Renal cortical epithelial cell (primary cell): ENCODE measurements at regions not wholly inside any gene's neighbourhood (a gene's known extent, or its start where the extent isn't known, plus 50 kb on each side); places are given as distances from the start of the nearest gene placed in this dataset.

Experiments
- DNase-seq: peaks from one replicate; pipeline ENCODE4 v3.0.0-alpha.2; 2011; ENCODE audit warnings: low read depth

- DNase-seq, result no peak
Observed at GRCh38 chrX:131703646-131704045, 159.8 kb downstream of the OR13H1 start.

- DNase-seq, result no peak
Observed at GRCh38 chrX:131704136-131704695, 160.3 kb downstream of the OR13H1 start.

GRCh38 chrX:131709553-131709952 lies 165.7 kb downstream of the OR13H1 start:
- no peak for DNase-seq

GRCh38 chrX:131711478-131711867 lies 167.6 kb downstream of the OR13H1 start:
- DNase-seq, result no peak

- no peak for DNase-seq
Observed at GRCh38 chrX:131723646-131724045, 179.8 kb downstream of the OR13H1 start.

- no peak for DNase-seq
Observed at GRCh38 chrX:131724292-131724691, 180.4 kb downstream of the OR13H1 start.

GRCh38 chrX:131725001-131725654 lies 181.3 kb downstream of the OR13H1 start:
- no peak for DNase-seq

- no peak for DNase-seq
Observed at GRCh38 chrX:131727778-131728177, 183.9 kb downstream of the OR13H1 start.

DNA sequence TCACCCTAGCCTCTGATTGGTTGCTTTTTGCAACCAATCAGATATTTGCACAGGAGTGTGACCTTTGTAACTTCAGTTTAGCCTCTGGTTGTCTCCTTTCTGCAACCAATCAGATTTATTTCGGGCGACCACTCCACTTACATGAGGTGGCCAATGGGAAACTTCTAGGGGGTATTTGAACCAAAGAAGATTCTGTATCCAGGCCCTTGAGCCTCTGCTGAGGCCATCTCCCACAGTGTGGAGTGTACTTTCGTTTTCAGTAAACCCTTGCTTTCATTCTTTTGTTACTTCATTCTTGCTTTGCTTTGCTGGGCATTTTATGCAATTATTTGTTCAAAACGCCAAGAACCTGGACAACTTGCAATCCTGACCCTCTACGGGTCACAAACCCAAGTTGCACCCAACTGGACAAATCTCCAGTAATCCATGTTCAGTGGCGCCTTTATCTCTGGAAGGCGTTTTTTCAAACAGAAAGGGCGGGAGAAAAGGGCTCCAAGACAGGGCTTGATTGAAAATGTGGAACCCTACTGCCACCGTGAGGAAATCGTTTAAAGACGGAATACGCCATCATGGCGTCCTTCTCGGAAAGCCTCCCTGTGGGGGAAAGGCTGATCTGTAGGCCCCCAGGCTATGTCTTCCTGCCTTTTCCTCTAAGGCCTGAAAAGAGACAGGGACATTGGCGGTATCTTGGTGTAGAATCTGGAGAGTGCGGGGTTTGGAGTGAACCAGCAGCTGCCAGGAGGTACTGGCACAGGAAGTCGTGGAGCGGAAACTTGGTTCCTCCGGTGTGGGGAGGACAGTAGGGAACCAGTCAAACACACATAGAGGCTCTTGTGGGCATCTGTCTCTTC lies 184.6 kb downstream of the OR13H1 start:
- DNase-seq, result no peak

- no peak for DNase-seq
Observed at GRCh38 chrX:131729295-131729694, 185.4 kb downstream of the OR13H1 start.

DNA sequence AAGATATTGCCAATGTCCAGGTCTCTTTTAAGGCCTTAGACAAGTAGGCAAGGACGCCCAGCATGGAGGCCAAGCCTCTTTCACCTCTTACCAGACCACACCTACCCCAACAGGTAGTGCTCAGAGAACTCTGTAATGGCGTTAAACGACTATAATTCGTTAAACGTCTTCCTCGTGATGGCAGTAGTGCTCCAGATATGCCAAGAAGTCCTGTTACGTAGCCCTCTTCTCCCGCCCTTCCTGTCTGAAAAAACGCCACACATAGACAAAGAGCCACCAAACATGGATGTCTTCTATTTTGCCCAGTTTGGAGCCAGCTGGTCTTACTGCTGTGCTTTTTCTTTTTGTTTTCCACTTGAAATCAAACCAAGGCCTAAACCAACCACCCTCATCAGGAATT lies 190.7 kb downstream of the OR13H1 start:
- no peak for DNase-seq

- DNase-seq, result no peak
Observed at GRCh38 chrX:131735127-131735526, 191.3 kb downstream of the OR13H1 start.

DNA sequence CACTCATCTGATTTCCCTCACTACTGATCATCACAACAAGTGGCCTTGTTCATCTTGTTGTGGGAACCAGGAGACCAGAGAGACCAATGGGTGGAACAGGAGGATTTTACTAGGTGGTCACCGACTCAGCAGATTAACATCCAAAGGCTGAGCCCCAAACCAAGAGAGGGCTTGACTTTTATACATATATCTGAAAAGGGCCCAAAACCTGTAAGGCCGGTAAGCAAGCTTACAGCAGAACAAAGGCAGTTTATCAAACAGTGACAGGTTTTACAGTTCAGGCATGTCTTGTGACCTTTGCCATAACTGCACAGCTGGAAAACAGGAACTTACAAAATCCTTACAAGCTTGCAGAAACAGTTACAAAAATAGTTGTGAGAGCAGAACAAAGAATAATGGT lies 195.9 kb downstream of the OR13H1 start:
- DNase-seq, result no peak

DNA sequence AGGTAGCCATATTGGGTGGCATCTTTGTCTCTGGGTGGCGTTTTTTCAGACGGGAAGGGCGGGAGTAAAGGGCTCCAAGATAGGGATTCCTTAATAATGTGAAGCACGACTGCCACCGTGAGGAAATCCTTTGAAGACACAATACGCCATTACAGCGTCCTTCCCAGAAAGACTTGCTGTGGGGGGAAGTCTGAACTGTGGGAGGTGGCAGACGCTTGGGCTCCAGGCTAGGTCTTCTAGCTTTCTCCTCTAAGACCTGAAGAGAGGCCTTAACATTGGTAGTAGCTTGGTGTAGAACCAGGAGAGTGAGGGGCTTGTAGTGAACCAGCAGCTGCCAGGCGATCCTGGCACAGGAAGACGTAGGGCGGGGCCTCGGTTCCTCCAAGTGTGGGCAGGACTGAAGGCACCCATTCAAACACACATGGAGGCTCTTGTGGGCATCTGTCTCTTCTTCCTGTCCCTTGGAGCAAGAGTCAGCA lies 197.3 kb downstream of the OR13H1 start:
- DNase-seq, result no peak

GRCh38 chrX:131745942-131746489 lies 202.1 kb downstream of the OR13H1 start:
- DNase-seq, result no peak

DNA sequence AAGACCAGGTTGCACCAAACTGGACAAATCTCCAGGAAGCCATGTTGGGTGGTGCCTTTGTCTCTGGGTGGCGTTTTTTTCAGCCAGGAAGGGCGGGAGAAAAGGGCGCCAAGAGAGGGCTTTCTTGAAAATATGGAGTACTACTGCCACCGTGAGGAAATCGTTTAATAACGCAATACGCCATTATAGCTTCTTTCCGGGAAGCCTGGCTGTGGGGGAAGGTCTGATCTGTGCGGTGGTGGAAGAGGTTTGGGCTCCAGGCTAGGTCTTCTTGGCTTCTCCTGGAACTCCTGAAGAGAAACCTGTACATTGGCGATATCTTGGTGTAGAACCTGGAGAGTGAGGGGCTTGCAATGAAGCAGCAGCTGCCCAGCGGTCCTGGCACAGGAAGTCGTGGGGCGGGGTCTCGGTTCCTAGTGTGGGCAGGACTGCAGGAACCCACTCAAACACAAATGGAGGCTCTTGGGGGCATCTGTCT lies 202.7 kb downstream of the OR13H1 start:
- no peak for DNase-seq

DNA sequence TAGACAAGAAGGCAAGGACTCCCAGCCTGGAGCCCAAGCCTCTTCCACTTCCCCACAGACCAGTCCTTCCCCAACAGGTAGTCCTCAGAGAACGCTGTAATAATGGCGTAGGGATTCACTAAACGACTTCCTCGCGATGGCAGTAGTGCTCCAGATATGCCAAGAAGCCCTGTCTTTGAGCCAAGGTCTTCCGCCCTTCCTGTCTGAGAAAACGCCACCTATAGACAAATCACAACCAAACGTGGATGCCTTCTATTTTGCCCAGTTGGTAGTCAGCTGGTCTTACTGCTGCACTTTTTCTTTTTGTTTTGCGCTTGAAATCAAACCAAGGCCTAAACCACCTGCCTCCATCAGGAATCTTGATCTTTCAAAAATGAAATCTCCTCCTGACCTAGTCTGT lies 203.3 kb downstream of the OR13H1 start:
- no peak for DNase-seq

GRCh38 chrX:131752493-131753198 lies 208.8 kb downstream of the OR13H1 start:
- no peak for DNase-seq

DNA sequence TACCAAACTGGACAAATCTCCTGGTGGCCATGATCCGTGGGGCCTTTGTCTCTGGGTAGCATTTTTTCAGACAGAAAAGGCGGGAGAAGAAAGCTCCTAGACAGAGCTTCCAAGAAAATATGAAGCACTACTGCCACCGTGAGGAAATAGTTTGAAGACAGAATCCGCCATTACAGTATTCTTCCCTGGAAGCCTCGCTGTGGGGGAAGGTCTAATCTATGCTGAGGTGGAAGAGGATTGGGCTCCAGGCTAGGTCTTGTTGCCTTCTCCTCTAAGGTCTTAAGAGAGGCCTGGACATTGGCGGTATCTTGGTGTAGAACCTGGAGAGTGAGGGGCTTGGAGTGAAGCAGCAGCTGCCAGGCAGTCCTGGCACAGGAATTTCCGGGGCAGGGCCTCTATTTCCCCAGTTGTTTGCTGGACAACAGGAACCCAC lies 218.9 kb downstream of the OR13H1 start:
- no peak for DNase-seq

DNA sequence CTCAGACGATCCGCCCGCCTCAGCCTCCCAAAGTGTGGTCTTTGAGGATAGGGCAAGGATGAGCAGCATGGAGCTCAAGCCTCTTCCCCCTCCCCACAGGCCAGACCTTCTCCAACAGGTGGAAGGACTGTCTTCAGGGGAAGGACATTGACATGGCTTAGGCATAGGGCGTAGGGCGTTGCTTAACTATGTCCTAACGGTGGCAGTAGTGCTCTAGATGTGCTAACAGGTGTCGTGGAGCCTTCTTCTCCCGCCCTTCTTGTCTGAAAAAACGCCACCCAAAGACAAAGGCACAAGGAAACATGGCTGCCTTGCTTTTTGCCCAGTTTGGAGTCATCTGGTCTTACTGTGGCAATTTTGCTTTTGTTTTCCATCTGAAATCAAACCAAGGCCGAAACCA lies 219.8 kb downstream of the OR13H1 start:
- no peak for DNase-seq

GRCh38 chrX:131764216-131764615 lies 220.3 kb downstream of the OR13H1 start:
- DNase-seq, result no peak
